ENCODE measurements at regions not wholly inside any gene's neighbourhood (a gene's known extent, or its start where the extent isn't known, plus 50 kb on each side); places are given as distances from the start of the nearest gene placed in this dataset.

DNA sequence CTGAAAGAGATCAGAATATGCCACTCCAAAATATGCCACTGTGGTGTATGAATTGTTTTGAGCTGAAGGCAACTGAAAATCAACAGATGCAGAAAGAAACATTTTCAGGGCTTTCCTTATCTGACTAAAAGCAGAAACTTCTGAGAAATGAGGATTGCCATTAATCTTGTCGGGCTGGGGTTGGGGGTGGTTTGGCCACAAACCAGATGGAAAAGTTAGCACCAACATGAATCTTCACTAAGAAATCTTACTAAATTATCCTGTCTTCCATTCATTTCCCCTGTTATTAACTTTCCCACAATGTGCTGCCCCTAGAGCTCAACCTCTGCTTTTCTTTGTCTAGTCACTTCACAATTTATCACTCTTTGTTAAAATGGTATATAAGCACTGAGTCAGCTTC is 229.9 kb upstream of the GADL1 start:
- CTCF ChIA-PET, result no interaction called here
- Histone ChIP-seq H3K27me3 (ENCODE audit: control insufficient read depth, insufficient read depth, low read length) (no peaks in the 10 kb centered on the region), H3K23ac (ENCODE audit: low read depth, low read length) (no peak overlapping the region), H4K91ac (ENCODE audit: insufficient read depth, low read depth, low read length) (no peak overlapping the region), H2AFZ (replicated peaks; ENCODE audit: low read length, poor library complexity) (no peak overlapping the region), H3K9me3 (ENCODE audit: control insufficient read depth, insufficient read depth, low read length) (no peaks in the 10 kb centered on the region), H2BK15ac (ENCODE audit: low read depth, low read length) (no peak overlapping the region), H2BK120ac (ENCODE audit: low read depth, low read length) (no peak overlapping the region), H3K14ac (replicated peaks; ENCODE audit: low read depth, low read length) (no peak overlapping the region), H4K8ac (ENCODE audit: low read depth in 2 of 2, low read length in 2 of 2) (no peak overlapping the region), H3K36me3 (ENCODE audit: control insufficient read depth, insufficient read depth, low read length) (no peaks in the 10 kb centered on the region), H3K18ac (ENCODE audit: low read depth, low read length) (no peak overlapping the region), H3K56ac (ENCODE audit: extremely low read depth, insufficient read depth, low read length) (no peak overlapping the region), H3K4me3 (ENCODE audit: insufficient read depth, low read depth, low read length) (no peak overlapping the region), H4K20me1 (ENCODE audit: insufficient read depth, low read length) (no peaks in the 10 kb centered on the region), H2BK20ac (ENCODE audit: low read depth, low read length) (no peak overlapping the region), H3K9me1 (ENCODE audit: insufficient read depth, low read length) (no peaks in the 10 kb centered on the region), H3K4ac (ENCODE audit: low read depth, low read length) (no peak overlapping the region), H3K9ac (ENCODE audit: low read depth, low read length) (no peak overlapping the region), H2AK9ac (replicated peaks; ENCODE audit: low read depth, low read length, poor library complexity) (no peak overlapping the region), H3K4me1 (ENCODE audit: control insufficient read depth, insufficient read depth, low read length) (no peaks in the 10 kb centered on the region), H2BK5ac (ENCODE audit: low read depth, low read length, poor library complexity, severe bottlenecking) (no peak overlapping the region), H3K4me2 (ENCODE audit: low read depth, low read length) (no peak overlapping the region), H2AK5ac (ENCODE audit: low read depth, low read length) (no peak overlapping the region), H3K27ac (ENCODE audit: insufficient read depth, low read length) (no peak overlapping the region), H3K79me1 (ENCODE audit: low read depth in 1 of 2, low read length in 2 of 2) (no peaks in the 10 kb centered on the region), H4K5ac (ENCODE audit: low read depth, low read length) (no peak overlapping the region)
- no TSS peak for BruUV-seq (replicated peaks)
- POLR2A ChIA-PET (ENCODE audit: unreplicated experiment), result no interaction called here
- dilution Hi-C loops (cut with HindIII; ENCODE audit: low sequenced_read_pairs, unreplicated experiment) (no loop called here), in situ Hi-C loops (cut with MboI; ENCODE audit: low sequenced_read_pairs) (no loop called here), intact Hi-C loops (cut with micrococcal nuclease) (no loop called here)
- TF ChIP-seq CHD1 (IDR thresholded peaks at IDR 0.05; ENCODE audit: low read depth, low read length) (no peak), SMC3 (IDR thresholded peaks at IDR 0.05; ENCODE audit: low read depth, low read length) (no peak), NFE2L2 (IDR thresholded peaks at IDR 0.05; ENCODE audit: low read depth, low read length) (no peak), RCOR1 (IDR thresholded peaks at IDR 0.05; ENCODE audit: insufficient replicate concordance, low read length) (no peak), CEBPB (IDR thresholded peaks at IDR 0.05; ENCODE audit: low read depth, low read length) (no peak), MXI1 (IDR thresholded peaks at IDR 0.05; ENCODE audit: borderline replicate concordance, low read depth, low read length) (no peak), RAD21 (IDR thresholded peaks at IDR 0.05; ENCODE audit: low read length) (no peak), RFX5 (IDR thresholded peaks at IDR 0.05; ENCODE audit: low read depth, low read length) (no peak), FOS (IDR thresholded peaks at IDR 0.05; ENCODE audit: low read depth, low read length) (no peak), MAFK (IDR thresholded peaks at IDR 0.05; ENCODE audit: low read depth, low read length) (no peak)
- TF ChIP-seq, protein P1, sequence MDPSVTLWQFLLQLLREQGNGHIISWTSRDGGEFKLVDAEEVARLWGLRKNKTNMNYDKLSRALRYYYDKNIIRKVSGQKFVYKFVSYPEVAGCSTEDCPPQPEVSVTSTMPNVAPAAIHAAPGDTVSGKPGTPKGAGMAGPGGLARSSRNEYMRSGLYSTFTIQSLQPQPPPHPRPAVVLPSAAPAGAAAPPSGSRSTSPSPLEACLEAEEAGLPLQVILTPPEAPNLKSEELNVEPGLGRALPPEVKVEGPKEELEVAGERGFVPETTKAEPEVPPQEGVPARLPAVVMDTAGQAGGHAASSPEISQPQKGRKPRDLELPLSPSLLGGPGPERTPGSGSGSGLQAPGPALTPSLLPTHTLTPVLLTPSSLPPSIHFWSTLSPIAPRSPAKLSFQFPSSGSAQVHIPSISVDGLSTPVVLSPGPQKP (IDR thresholded peaks at IDR 0.05; ENCODE audit: borderline replicate concordance, low read depth, low read length), result no peak
- TF ChIP-seq, protein P2, sequence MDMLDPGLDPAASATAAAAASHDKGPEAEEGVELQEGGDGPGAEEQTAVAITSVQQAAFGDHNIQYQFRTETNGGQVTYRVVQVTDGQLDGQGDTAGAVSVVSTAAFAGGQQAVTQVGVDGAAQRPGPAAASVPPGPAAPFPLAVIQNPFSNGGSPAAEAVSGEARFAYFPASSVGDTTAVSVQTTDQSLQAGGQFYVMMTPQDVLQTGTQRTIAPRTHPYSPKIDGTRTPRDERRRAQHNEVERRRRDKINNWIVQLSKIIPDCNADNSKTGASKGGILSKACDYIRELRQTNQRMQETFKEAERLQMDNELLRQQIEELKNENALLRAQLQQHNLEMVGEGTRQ (IDR thresholded peaks at IDR 0.05; ENCODE audit: low read depth, low read length), result no peak
- TF ChIP-seq, protein P3, sequence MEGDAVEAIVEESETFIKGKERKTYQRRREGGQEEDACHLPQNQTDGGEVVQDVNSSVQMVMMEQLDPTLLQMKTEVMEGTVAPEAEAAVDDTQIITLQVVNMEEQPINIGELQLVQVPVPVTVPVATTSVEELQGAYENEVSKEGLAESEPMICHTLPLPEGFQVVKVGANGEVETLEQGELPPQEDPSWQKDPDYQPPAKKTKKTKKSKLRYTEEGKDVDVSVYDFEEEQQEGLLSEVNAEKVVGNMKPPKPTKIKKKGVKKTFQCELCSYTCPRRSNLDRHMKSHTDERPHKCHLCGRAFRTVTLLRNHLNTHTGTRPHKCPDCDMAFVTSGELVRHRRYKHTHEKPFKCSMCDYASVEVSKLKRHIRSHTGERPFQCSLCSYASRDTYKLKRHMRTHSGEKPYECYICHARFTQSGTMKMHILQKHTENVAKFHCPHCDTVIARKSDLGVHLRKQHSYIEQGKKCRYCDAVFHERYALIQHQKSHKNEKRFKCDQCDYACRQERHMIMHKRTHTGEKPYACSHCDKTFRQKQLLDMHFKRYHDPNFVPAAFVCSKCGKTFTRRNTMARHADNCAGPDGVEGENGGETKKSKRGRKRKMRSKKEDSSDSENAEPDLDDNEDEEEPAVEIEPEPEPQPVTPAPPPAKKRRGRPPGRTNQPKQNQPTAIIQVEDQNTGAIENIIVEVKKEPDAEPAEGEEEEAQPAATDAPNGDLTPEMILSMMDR (conservative IDR thresholded peaks at IDR 0.05; ENCODE audit: low read depth, low read length), result no peak
- WGBS, 2 experiments (ENCODE audit: extremely low coverage in 2 of 2, insufficient read length in 1 of 2), result no CpG with 5 or more reads among the region's 1 CpG
- ATAC-seq (ENCODE audit: low read depth), result no peak
- DNase-seq, result no peak

Data from IMR-90 (cell line).